Limb (tissue), 2 donors: ENCODE measurements at regions not wholly inside any gene's neighbourhood (a gene's known extent, or its start where the extent isn't known, plus 50 kb on each side); places are given as distances from the start of the nearest gene placed in this dataset.
"Not testable (repeated sequence)": the region's sequence is repeated elsewhere in the genome, so short reads cannot be mapped to it uniquely, and the experiment has no call there.

ENCODE experiments used
- DNase-seq, 2 donors: peaks; one replicate each; pipeline ENCODE4 v3.0.0-alpha.2; 2016; ENCODE audit errors: extremely low spot score in 2 of 2

GRCh38 chr13:50227361-50227760 lies 212.1 kb downstream of the KCNRG start:
- no peak for DNase-seq

- no peak for DNase-seq
These were observed 213.3 kb downstream of the KCNRG start for GRCh38 chr13:50228527-50228926.

- DNase-seq, result no peak
These were observed 214.9 kb downstream of the KCNRG start for GRCh38 chr13:50229960-50230661.

- DNase-seq, result no peak
These were observed 215.4 kb downstream of the KCNRG start for GRCh38 chr13:50230662-50230978.

- DNase-seq, result not testable (repeated sequence)
These were observed 218.3 kb downstream of the KCNRG start for GRCh38 chr13:50233574-50233973.

- no peak for DNase-seq
These were observed 220.5 kb downstream of the KCNRG start for GRCh38 chr13:50235604-50236342.

- DNase-seq, result peak in 1 of 2 donors; percentile 28
These were observed 221.7 kb downstream of the KCNRG start for GRCh38 chr13:50236898-50237318.

- DNase-seq, result no peak
These were observed 223.7 kb downstream of the KCNRG start for GRCh38 chr13:50238922-50239321.

- no peak for DNase-seq
These were observed 226.2 kb downstream of the KCNRG start for GRCh38 chr13:50241479-50241878.

GRCh38 chr13:50243931-50244330 lies 228.7 kb downstream of the KCNRG start:
- no peak for DNase-seq

- DNase-seq, result no peak
These were observed 229.1 kb downstream of the KCNRG start for GRCh38 chr13:50244355-50244712.

GRCh38 chr13:50244713-50245574 lies 229.7 kb downstream of the KCNRG start:
- DNase-seq, result no peak

GRCh38 chr13:50247223-50247622 lies 232.0 kb downstream of the KCNRG start:
- DNase-seq, result no peak

- no peak for DNase-seq
These were observed 233.4 kb downstream of the KCNRG start for GRCh38 chr13:50248516-50249143.

- no peak for DNase-seq
These were observed 233.9 kb downstream of the KCNRG start for GRCh38 chr13:50249144-50249521.

GRCh38 chr13:50250401-50250800 lies 235.2 kb downstream of the KCNRG start:
- no peak for DNase-seq

GRCh38 chr13:50255639-50256038 lies 240.4 kb downstream of the KCNRG start:
- DNase-seq, result no peak

GRCh38 chr13:50256536-50257321 lies 241.5 kb downstream of the KCNRG start:
- DNase-seq, result not testable (repeated sequence)

- DNase-seq, result no peak
These were observed 242.4 kb downstream of the KCNRG start for GRCh38 chr13:50257646-50258045.

- DNase-seq, result no peak
These were observed 246.1 kb downstream of the KCNRG start for GRCh38 chr13:50261130-50261901.
